NCI-H345 treated with DMSO at 0.1 percent for 48 hours (cell line): ENCODE measurements at regions not wholly inside any gene's neighbourhood (a gene's known extent, or its start where the extent isn't known, plus 50 kb on each side); places are given as distances from the start of the nearest gene placed in this dataset.
"Not testable (repeated sequence)": the region's sequence is repeated elsewhere in the genome, so short reads cannot be mapped to it uniquely, and the experiment has no call there.

Experiments used
- DNase-seq: peaks from one replicate; lab custom pipeline; 2025; ENCODE audit not compliant: unreplicated experiment; lab: John Stamatoyannopoulos, UW

GRCh38 chr13:69283301-69283700, 824.3 kb upstream of the ATXN8OS start:
- DNase-seq: no peak

GRCh38 chr13:69280399-69280798, 827.2 kb upstream of the ATXN8OS start:
- DNase-seq: no peak

- no peak for DNase-seq
These were observed 828.4 kb upstream of the ATXN8OS start for GRCh38 chr13:69279213-69279612.

DNA sequence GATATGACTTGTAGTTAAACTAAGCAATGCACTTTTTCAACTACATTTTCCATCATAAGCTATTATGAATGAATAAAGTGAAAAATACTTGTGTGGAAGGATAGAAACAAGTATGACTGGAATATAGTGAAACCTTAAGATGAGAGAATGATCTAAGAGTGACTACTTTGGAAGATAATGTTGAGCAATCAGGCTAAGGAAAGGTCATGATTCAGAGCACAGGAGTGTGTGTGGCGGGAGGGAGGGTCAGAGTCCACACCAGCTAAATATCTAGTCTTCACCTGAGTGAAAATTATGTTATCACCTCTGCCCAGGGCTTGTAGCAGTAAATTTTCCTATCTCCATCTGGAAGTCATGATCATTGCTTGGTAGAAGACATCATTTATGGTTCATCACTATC, 833.4 kb upstream of the ATXN8OS start:
- no peak for DNase-seq

DNA sequence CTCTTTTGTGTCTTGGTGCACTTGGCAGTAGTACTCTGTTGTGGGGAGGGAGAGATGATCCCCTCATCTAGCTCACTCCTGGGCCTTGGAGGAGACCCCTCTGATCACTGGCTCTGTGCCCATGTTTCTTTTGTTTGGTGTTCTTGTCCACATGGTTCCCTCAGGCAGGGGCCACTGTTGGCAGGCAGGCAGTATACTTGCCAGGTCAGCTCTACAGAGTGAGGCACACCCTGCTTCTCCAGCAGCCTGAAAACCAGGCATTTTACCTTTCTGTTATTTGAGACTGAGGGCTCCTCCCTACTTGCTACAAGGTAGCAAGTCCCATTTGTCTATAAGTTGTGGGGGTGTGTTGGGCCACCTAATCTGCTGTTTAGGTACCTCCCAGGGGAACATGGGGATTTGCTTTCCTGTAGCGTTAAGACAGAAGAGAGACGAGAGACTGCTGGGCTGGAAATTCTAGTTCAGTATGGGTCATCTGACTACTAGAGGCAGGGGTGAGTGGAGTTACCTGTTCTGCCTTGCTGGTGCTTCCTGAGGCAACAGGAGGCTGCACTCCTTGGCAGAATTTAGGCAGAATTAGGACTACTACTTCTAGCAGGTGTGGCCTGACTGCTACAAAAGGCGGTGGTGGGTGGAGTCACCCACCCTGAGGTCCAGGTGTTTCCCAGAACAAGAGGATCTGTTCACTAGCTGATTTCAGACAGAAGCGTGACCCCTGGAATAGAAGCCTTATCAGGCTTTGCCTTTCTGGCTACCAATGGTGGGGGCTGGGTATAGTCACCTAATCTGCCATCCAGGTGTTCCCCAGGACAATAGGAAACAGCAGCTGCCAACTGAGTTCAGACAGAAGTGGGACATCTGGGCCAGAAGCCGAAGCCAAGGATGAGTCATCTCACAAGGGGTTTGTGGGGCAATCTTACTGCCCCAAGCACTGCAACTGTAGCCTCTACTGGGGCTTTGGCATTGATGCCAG, 843.0 kb upstream of the ATXN8OS start:
- DNase-seq: no peak

DNA sequence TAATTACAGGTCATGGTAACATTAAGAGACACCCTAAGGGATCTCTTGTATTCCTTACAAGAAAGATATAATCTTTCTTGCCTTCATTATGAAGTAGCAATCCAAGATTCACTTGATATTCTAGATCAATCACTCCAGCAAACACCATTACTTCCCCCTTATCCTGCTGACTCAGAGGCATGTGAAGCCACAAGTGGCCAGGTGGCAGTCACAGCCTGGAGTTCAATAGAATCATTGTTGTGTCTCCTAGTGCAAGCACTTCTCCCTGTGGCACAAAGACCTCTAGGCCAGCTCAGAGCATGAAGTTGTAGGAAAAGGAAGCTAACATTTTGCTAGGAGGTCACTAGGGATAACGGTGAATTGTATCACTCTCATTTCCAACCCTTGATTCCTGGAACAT, 864.3 kb upstream of the ATXN8OS start:
- DNase-seq: no peak

DNA sequence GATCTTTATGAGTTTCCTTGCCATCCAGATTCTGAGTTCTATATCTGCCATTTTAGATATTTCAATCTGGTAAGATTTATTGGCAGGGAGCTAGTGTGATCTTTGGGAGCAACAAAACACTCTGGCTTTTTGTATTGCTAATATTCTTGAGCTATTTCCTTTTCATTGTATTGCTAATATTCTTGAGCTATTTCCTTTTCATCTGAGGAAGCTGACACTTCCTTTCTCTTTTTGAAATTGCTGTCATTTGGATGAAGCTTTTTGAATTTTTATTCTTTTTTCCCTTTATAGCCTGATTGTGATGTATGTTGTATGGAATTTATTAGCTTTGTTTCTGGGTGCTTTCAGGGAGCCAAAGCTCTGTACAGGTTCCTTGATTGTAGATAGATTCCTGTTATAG, 873.5 kb upstream of the ATXN8OS start:
- DNase-seq: no peak

- DNase-seq: no peak
These were observed 881.2 kb upstream of the ATXN8OS start for GRCh38 chr13:69226427-69226826.

GRCh38 chr13:69221633-69222498, 885.8 kb upstream of the ATXN8OS start:
- not testable (repeated sequence) for DNase-seq

DNA sequence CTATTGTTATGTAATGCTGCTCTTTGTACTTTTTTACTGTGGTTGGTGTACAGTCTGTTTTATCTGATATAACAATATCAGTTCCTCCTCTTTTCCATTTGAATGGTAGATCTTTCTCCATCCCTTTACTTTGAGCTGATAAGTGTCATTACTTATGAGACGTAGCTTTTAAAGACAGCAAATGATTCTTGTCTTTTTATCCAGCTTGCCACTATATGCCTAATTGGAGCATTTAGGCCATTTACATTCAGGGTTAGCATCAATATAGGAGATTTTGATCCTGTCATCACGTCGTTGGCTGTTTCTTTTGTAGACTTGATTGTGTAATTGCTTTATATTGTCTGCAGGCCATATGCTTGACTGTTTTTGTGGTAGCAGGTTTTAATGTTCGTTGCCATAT, 894.2 kb upstream of the ATXN8OS start:
- DNase-seq: no peak

DNA sequence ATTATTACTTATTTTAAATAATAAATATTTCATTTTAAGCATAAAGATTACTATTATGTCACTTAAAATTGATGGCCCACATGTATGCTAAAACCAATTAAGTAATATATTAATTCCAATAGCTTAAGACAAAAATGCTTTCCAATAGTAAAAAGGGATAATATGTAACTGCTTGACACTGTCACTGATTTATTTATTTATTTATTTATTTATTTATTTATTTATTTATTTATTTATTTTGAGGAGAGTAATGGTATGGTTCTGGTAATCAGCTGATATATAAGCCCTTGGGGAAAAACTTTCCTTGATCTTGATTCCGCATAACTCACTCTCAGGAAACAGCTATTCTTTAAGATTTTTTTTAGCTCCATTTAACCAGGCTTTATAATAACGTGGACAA, 903.0 kb upstream of the ATXN8OS start:
- DNase-seq: no peak

DNA sequence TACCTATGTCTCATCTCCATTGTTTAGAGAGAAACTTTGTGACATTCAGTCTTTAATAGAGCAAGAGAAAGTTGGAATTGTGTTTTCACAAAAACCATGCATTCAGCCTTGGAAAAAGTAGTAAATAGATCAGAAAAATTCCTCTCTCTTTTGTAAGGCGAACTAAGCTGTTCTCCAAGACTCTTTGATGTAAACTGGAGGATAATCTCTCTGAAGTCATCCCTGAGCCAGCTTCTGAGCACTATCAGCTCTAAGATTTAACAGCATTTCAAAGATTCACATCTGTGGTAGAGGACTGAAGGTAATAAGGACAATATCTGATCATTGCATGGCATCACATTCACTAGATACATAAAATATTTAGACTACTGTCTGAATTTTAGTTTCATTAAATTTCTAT, 904.6 kb upstream of the ATXN8OS start:
- no peak for DNase-seq

DNA sequence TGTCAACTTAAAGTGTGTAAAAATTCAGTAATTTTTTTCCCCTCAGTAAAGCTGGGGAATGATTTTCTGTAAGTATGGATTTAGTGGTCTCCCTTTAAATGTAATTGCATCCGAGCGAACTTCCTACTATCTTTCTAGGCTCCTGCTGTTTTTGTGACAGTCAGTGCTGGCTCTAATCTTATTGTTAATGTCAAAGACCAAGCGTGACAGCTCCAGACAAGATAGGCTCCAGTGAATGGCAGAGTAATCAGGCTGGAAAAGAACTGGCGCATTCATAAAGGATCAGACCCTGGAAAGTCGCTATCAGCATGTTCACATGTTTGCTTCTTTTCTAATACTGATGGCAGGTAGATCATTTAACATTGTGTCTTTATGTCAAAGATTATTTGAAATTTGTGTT, 908.0 kb upstream of the ATXN8OS start:
- DNase-seq: no peak

DNA sequence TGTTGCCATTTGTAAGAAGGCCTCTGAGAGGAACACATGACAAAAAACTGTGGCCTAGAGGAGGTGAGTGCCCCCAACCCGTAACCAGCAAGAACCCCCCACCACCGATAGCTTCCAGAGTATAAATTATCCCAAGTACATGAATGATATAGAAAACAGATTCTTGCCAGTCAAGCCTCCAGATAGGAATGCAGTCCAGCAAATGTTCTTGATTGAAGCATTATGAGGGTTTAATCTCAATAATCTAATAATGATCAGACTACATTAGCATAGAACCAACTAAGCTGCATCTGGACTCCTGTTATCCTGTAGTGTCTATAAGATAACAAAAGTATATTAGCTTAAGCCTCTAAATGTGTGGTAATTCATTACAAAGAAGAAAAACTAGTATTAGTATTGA, 908.9 kb upstream of the ATXN8OS start:
- no peak for DNase-seq

GRCh38 chr13:69194130-69194529, 913.5 kb upstream of the ATXN8OS start:
- no peak for DNase-seq

- DNase-seq: no peak
These were observed 927.6 kb upstream of the ATXN8OS start for GRCh38 chr13:69180034-69180433.

GRCh38 chr13:69178000-69178399, 929.6 kb upstream of the ATXN8OS start:
- no peak for DNase-seq

DNA sequence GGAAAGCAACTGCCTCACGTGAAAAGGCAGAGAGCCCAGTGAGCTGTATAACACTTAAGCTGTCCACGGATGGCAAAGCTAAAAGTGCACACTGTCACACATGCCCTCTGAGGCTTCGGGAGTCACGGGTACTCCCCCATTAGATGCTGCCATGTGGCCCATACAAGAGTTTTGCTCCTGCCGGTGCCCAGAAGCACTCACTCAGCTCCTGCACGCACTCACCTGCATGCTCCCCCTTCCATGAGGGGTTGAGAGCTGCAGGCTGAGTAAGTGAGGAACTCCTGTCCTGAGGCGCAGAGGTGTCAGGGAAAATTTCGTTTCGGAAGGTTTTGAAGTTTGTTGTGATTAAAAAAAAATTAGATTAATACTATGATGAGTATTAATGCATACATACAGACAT, 939.2 kb upstream of the ATXN8OS start:
- no peak for DNase-seq

GRCh38 chr13:69155136-69155535, 952.5 kb upstream of the ATXN8OS start:
- no peak for DNase-seq

- no peak for DNase-seq
These were observed 965.5 kb upstream of the ATXN8OS start for GRCh38 chr13:69142101-69142500.

DNA sequence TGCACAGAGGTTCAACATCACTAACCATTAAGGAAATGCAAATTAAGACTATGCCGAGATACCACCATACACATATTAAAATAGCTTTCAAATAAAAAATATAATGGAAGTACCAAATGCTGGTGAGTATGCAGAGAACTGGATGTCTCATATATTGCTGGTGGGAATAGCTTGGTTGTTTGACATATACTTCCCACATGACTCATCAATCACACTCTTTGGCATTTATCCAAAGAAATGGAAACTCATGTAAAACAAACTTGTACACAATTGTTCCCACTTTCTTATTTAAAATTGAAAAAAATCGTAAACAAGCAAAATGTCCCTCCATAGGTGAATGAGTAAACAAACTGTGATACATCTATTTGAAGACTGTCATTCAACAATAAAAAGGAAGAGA, 982.6 kb upstream of the ATXN8OS start:
- DNase-seq: no peak
